ENCODE measurements at regions not wholly inside any gene's neighbourhood (a gene's known extent, or its start where the extent isn't known, plus 50 kb on each side); places are given as distances from the start of the nearest gene placed in this dataset.

- intact Hi-C loops (cut with micrococcal nuclease), result no loop called here
- Mint-ChIP-seq H3K27ac (no peak overlapping the region), H3K4me3 (no peak overlapping the region), H3K4me1 (no peaks in the 10 kb centered on the region), H3K36me3 (no peaks in the 10 kb centered on the region), H3K27me3 (peaks cover 0 to 10% (median 5%) of the 10 kb centered on the region in 5 donors), H3K9me3 (no peaks in the 10 kb centered on the region)
- ATAC-seq (no peak), DNase-seq (no peak)
- Histone ChIP-seq H3K27me3 (ENCODE audit: control insufficient read depth in 2 of 2, insufficient read depth in 2 of 2, low read length in 2 of 2) (no peaks in the 10 kb centered on the region), H3K36me3 (ENCODE audit: control insufficient read depth in 2 of 3, insufficient read depth in 3 of 3, low read length in 3 of 3) (no peaks in the 10 kb centered on the region), H3K4me1 (ENCODE audit: control insufficient read depth in 2 of 2, insufficient read depth in 2 of 2, low read length in 2 of 2) (no peaks in the 10 kb centered on the region), H3K4me3 (ENCODE audit: low read length) (no peak overlapping the region), H3K27ac (ENCODE audit: low read depth, low read length) (no peak overlapping the region), H3K9me3 (ENCODE audit: control insufficient read depth in 2 of 3, low read length in 3 of 3) (no peaks in the 10 kb centered on the region)
- ChIA-PET CTCF (no interaction called here), POLR2A (no interaction called here)
Observed at GRCh38 chr3:73234354-73235014, 173.0 kb downstream of the EBLN2 start.

- H3K4me1 ChIP-seq (ENCODE audit: control insufficient read depth in 2 of 2, insufficient read depth in 2 of 2, low read length in 2 of 2), result no peaks in the 10 kb centered on the region
- Mint-ChIP-seq H3K27ac (no peak overlapping the region), H3K4me1 (no peaks in the 10 kb centered on the region), H3K36me3 (no peaks in the 10 kb centered on the region), H3K27me3 (peaks cover 0 to 13% (median 5%) of the 10 kb centered on the region in 5 donors), H3K9me3 (peaks cover 0 to 1% (median 0%) of the 10 kb centered on the region in 11 donors), H3K4me3 (no peak overlapping the region)
- no peak overlapping the region for H3K4me3 ChIP-seq (ENCODE audit: low read length)
- no peaks in the 10 kb centered on the region for H3K9me3 ChIP-seq (ENCODE audit: control insufficient read depth in 2 of 3, low read length in 3 of 3)
- H3K27ac ChIP-seq (ENCODE audit: low read depth, low read length), result no peak overlapping the region
- ChIA-PET POLR2A (no interaction called here), CTCF (interaction anchor here (0.8 kb wide), 1 partner anchor 775 kb away, joined by 3 read pairs; no protein-coding TSS in a partner anchor)
- no peak for DNase-seq
- no peak for ATAC-seq
- no peaks in the 10 kb centered on the region for H3K36me3 ChIP-seq (ENCODE audit: control insufficient read depth in 2 of 3, insufficient read depth in 3 of 3, low read length in 3 of 3)
- intact Hi-C loops (cut with micrococcal nuclease), result no loop called here
- H3K27me3 ChIP-seq (ENCODE audit: control insufficient read depth in 2 of 2, insufficient read depth in 2 of 2, low read length in 2 of 2), result no peaks in the 10 kb centered on the region
Observed at GRCh38 chr3:73235768-73236167, 174.3 kb downstream of the EBLN2 start.

GRCh38 chr3:73236867-73237266 lies 175.4 kb downstream of the EBLN2 start:
- no peak overlapping the region for H3K27ac Mint-ChIP-seq
- ChIA-PET POLR2A (no interaction called here), CTCF (no interaction called here)
- DNase-seq, result no peak
- peaks cover 0 to 17% (median 5%) of the 10 kb centered on the region in 5 donors for H3K27me3 Mint-ChIP-seq
- no peak overlapping the region for H3K4me3 ChIP-seq (ENCODE audit: low read length)
- peaks cover 0 to 3% (median 0%) of the 10 kb centered on the region in 11 donors for H3K9me3 Mint-ChIP-seq
- no peaks in the 10 kb centered on the region for H3K9me3 ChIP-seq (ENCODE audit: control insufficient read depth in 2 of 3, low read length in 3 of 3)
- no peaks in the 10 kb centered on the region for H3K36me3 Mint-ChIP-seq
- H3K27ac ChIP-seq (ENCODE audit: low read depth, low read length), result no peak overlapping the region
- no peaks in the 10 kb centered on the region for H3K4me1 ChIP-seq (ENCODE audit: control insufficient read depth in 2 of 2, insufficient read depth in 2 of 2, low read length in 2 of 2)
- ATAC-seq, result no peak
- H3K36me3 ChIP-seq (ENCODE audit: control insufficient read depth in 2 of 3, insufficient read depth in 3 of 3, low read length in 3 of 3), result no peaks in the 10 kb centered on the region
- no peaks in the 10 kb centered on the region for H3K27me3 ChIP-seq (ENCODE audit: control insufficient read depth in 2 of 2, insufficient read depth in 2 of 2, low read length in 2 of 2)
- H3K4me3 Mint-ChIP-seq, result no peak overlapping the region
- intact Hi-C loops (cut with micrococcal nuclease), result no loop called here
- no peaks in the 10 kb centered on the region for H3K4me1 Mint-ChIP-seq

- ATAC-seq, result no peak
- H3K9me3 ChIP-seq (ENCODE audit: control insufficient read depth in 2 of 3, low read length in 3 of 3), result peaks cover 0 to 7% (median 0%) of the 10 kb centered on the region in 3 experiments
- H3K4me1 Mint-ChIP-seq, result no peaks in the 10 kb centered on the region
- H3K27ac ChIP-seq (ENCODE audit: low read depth, low read length), result no peak overlapping the region
- DNase-seq, result no peak
- H3K4me1 ChIP-seq (ENCODE audit: control insufficient read depth in 2 of 2, insufficient read depth in 2 of 2, low read length in 2 of 2), result no peaks in the 10 kb centered on the region
- H3K27me3 ChIP-seq (ENCODE audit: control insufficient read depth in 2 of 2, insufficient read depth in 2 of 2, low read length in 2 of 2), result no peaks in the 10 kb centered on the region
- H3K27me3 Mint-ChIP-seq, result peaks cover 0 to 16% (median 9%) of the 10 kb centered on the region in 5 donors
- peaks cover 0 to 8% (median 0%) of the 10 kb centered on the region in 11 donors for H3K9me3 Mint-ChIP-seq
- no peak overlapping the region for H3K27ac Mint-ChIP-seq
- peaks cover 0 to 3% (median 0%) of the 10 kb centered on the region in 5 donors for H3K36me3 Mint-ChIP-seq
- POLR2A ChIA-PET, result no interaction called here
- CTCF ChIA-PET, result no interaction called here
- H3K36me3 ChIP-seq (ENCODE audit: control insufficient read depth in 2 of 3, insufficient read depth in 3 of 3, low read length in 3 of 3), result no peaks in the 10 kb centered on the region
- H3K4me3 Mint-ChIP-seq, result no peak overlapping the region
- no peak overlapping the region for H3K4me3 ChIP-seq (ENCODE audit: low read length)
- intact Hi-C loops (cut with micrococcal nuclease), result no loop called here
Observed at GRCh38 chr3:73243740-73244139, 182.3 kb downstream of the EBLN2 start.

GRCh38 chr3:73245459-73245858 lies 184.0 kb downstream of the EBLN2 start:
- intact Hi-C loops (cut with micrococcal nuclease), result no loop called here
- Mint-ChIP-seq H3K27ac (no peak overlapping the region), H3K4me3 (no peak overlapping the region), H3K4me1 (no peaks in the 10 kb centered on the region), H3K27me3 (peaks cover 0 to 12% (median 11%) of the 10 kb centered on the region in 5 donors), H3K9me3 (peaks cover 0 to 8% (median 0%) of the 10 kb centered on the region in 11 donors), H3K36me3 (peaks cover 0 to 3% (median 0%) of the 10 kb centered on the region in 5 donors)
- peaks cover 0 to 7% (median 0%) of the 10 kb centered on the region in 3 experiments for H3K9me3 ChIP-seq (ENCODE audit: control insufficient read depth in 2 of 3, low read length in 3 of 3)
- no peaks in the 10 kb centered on the region for H3K36me3 ChIP-seq (ENCODE audit: control insufficient read depth in 2 of 3, insufficient read depth in 3 of 3, low read length in 3 of 3)
- ATAC-seq (no peak), DNase-seq (no peak)
- ChIA-PET CTCF (no interaction called here), POLR2A (no interaction called here)
- no peaks in the 10 kb centered on the region for H3K27me3 ChIP-seq (ENCODE audit: control insufficient read depth in 2 of 2, insufficient read depth in 2 of 2, low read length in 2 of 2)
- no peak overlapping the region for H3K27ac ChIP-seq (ENCODE audit: low read depth, low read length)
- no peaks in the 10 kb centered on the region for H3K4me1 ChIP-seq (ENCODE audit: control insufficient read depth in 2 of 2, insufficient read depth in 2 of 2, low read length in 2 of 2)
- H3K4me3 ChIP-seq (ENCODE audit: low read length), result no peak overlapping the region

- intact Hi-C loops (cut with micrococcal nuclease), result no loop called here
- H3K4me1 ChIP-seq (ENCODE audit: control insufficient read depth in 2 of 2, insufficient read depth in 2 of 2, low read length in 2 of 2), result no peaks in the 10 kb centered on the region
- no peaks in the 10 kb centered on the region for H3K36me3 ChIP-seq (ENCODE audit: control insufficient read depth in 2 of 3, insufficient read depth in 3 of 3, low read length in 3 of 3)
- no peak overlapping the region for H3K4me3 ChIP-seq (ENCODE audit: low read length)
- no peaks in the 10 kb centered on the region for H3K4me1 Mint-ChIP-seq
- peaks cover 0 to 3% (median 0%) of the 10 kb centered on the region in 5 donors for H3K36me3 Mint-ChIP-seq
- ChIA-PET CTCF (no interaction called here), POLR2A (no interaction called here)
- H3K27ac Mint-ChIP-seq, result no peak overlapping the region
- peaks cover 0 to 8% (median 0%) of the 10 kb centered on the region in 11 donors for H3K9me3 Mint-ChIP-seq
- H3K4me3 Mint-ChIP-seq, result no peak overlapping the region
- peaks cover 2 to 19% (median 12%) of the 10 kb centered on the region in 5 donors for H3K27me3 Mint-ChIP-seq
- no peaks in the 10 kb centered on the region for H3K27me3 ChIP-seq (ENCODE audit: control insufficient read depth in 2 of 2, insufficient read depth in 2 of 2, low read length in 2 of 2)
- peaks cover 0 to 7% (median 0%) of the 10 kb centered on the region in 3 experiments for H3K9me3 ChIP-seq (ENCODE audit: control insufficient read depth in 2 of 3, low read length in 3 of 3)
- DNase-seq (no peak), ATAC-seq (no peak)
- no peak overlapping the region for H3K27ac ChIP-seq (ENCODE audit: low read depth, low read length)
Observed at GRCh38 chr3:73249047-73249446, 187.6 kb downstream of the EBLN2 start.

- H3K4me1 Mint-ChIP-seq, result no peaks in the 10 kb centered on the region
- DNase-seq, result no peak
- H3K9me3 Mint-ChIP-seq, result peaks cover 0 to 6% (median 0%) of the 10 kb centered on the region in 11 donors
- intact Hi-C loops (cut with micrococcal nuclease), result no loop called here
- peaks cover 4 to 34% (median 21%) of the 10 kb centered on the region in 5 donors for H3K27me3 Mint-ChIP-seq
- Histone ChIP-seq H3K4me1 (ENCODE audit: control insufficient read depth in 2 of 2, insufficient read depth in 2 of 2, low read length in 2 of 2) (no peaks in the 10 kb centered on the region), H3K4me3 (ENCODE audit: low read length) (no peak overlapping the region), H3K36me3 (ENCODE audit: control insufficient read depth in 2 of 3, insufficient read depth in 3 of 3, low read length in 3 of 3) (no peaks in the 10 kb centered on the region), H3K27me3 (ENCODE audit: control insufficient read depth in 2 of 2, insufficient read depth in 2 of 2, low read length in 2 of 2) (no peaks in the 10 kb centered on the region), H3K9me3 (ENCODE audit: control insufficient read depth in 2 of 3, low read length in 3 of 3) (no peaks in the 10 kb centered on the region), H3K27ac (ENCODE audit: low read depth, low read length) (no peak overlapping the region)
- ChIA-PET CTCF (interaction anchor here (0.6 kb wide), 1 partner anchor 11 kb away, joined by 4 read pairs; no protein-coding TSS in a partner anchor), POLR2A (no interaction called here)
- H3K36me3 Mint-ChIP-seq, result no peaks in the 10 kb centered on the region
- H3K27ac Mint-ChIP-seq, result no peak overlapping the region
- H3K4me3 Mint-ChIP-seq, result no peak overlapping the region
- no peak for ATAC-seq
Observed at GRCh38 chr3:73254062-73254461, 192.6 kb downstream of the EBLN2 start.

Measured in naive thymus-derived CD4-positive, alpha-beta T cell (primary cell).